Adrenal gland (tissue), 9 donors: ENCODE measurements at regions not wholly inside any gene's neighbourhood (a gene's known extent, or its start where the extent isn't known, plus 50 kb on each side); places are given as distances from the start of the nearest gene placed in this dataset.

ENCODE experiments used
- DNase-seq, 7 donors: peaks; one replicate each; pipeline ENCODE4 v3.0.0-alpha.2; 2019 to 2020
- H3K27ac ChIP-seq, 5 donors: fragments of 200-600 bp; sonication (generic) in 4 of 5; 1 replicate in 3 of 5; 2 replicates in 2 of 5; pipeline versions ENCODE4 v1.5.1 to v1.8.0; 2016 to 2020; ENCODE audit warnings: mild to moderate bottlenecking in 1 of 5
- H3K27me3 ChIP-seq: fragments of 200-600 bp; 2 replicates; pipeline ENCODE4 v1.8.0; 2021
- H3K36me3 ChIP-seq, 2 donors: fragments of 200-600 bp; replicated peaks in 1 of 2; 1 replicate in 1 of 2; 2 replicates in 1 of 2; pipeline versions ENCODE4 v1.5.1 to v1.8.0; 2018 to 2022
- H3K4me1 ChIP-seq, 2 donors: fragments of 200-600 bp; replicated peaks in 1 of 2; 1 replicate in 1 of 2; 2 replicates in 1 of 2; pipeline versions ENCODE4 v1.5.1 to v1.8.0; 2018 to 2021
- H3K4me3 ChIP-seq, 4 donors: fragments of 200-600 bp; sonication (generic) in 3 of 4; one replicate each; pipeline ENCODE4 v1.5.1; 2016 to 2018
- H3K9me3 ChIP-seq, 3 donors: fragments of 200-600 bp; sonication (generic) in 1 of 3; replicated peaks in 1 of 3; 1 replicate in 2 of 3; 2 replicates in 1 of 3; pipeline versions ENCODE4 v1.5.1 to v1.8.0; 2016 to 2021
- POLR2A ChIP-seq, 2 donors: fragments of 450-650 bp; IDR thresholded peaks; one replicate each; pipeline ENCODE4 v1.6.1; 2017; ENCODE audit warnings: antibody characterized with exemption in 2 of 2, mild to moderate bottlenecking in 2 of 2, moderate library complexity in 1 of 2
- WGBS, 4 donors: extraction: QIAGEN DNeasy Blood & Tissue Kit in 2 of 4; methylation state at CpG; one replicate each; pipeline versions ENCODE4 v1.1.5 to v1.1.7; 2013 to 2017; 5-methylcytosine and 5-hydroxymethylcytosine counted together
- intact Hi-C, 2 donors: fragments of 100-400 bp; cut with DNase I; formaldehyde crosslinking; loops; one replicate each; pipeline versions ENCODE4 v1.14.1 to v1.15.0; 2022 to 2023
- TF ChIP-seq, protein P1 (sequence below), 6 experiments: fragments of 450-650 bp in 4 of 6; fragments of 200-600 bp in 2 of 6; sonication (generic) in 1 of 6; IDR thresholded peaks; 1 replicate in 5 of 6; 2 replicates in 1 of 6; pipeline versions ENCODE4 v1.5.1 to v1.8.0; 2016 to 2021; ENCODE audit warnings: antibody characterized with exemption in 6 of 6, mild to moderate bottlenecking in 2 of 6, moderate library complexity in 1 of 6
- donor health status: healthy with polysubstance abuse.
- donor health status: Bipolar disorder and iron deficiency.
- donor health status: DM: yes; HTN: yes; CAD: no.
- donor health status: DM: no; HTN: no; CAD: no.
- donor health status: DM: no; HTN: no; CAD: no.

- H3K4me1 ChIP-seq = peaks cover 0 to 6% of the 10 kb centered on the region in 2 donors
- H3K27me3 ChIP-seq = no peaks in the 10 kb centered on the region
- WGBS, 4 donors = 77 to 83% (median 82%) methylated on average over 11 of the region's 11 CpGs
- H3K36me3 ChIP-seq = no peaks in the 10 kb centered on the region
- no peak overlapping the region for H3K4me3 ChIP-seq
- no peak overlapping the region for H3K27ac ChIP-seq
- TF ChIP-seq POLR2A (IDR thresholded peaks at IDR 0.05) = no peak
- TF ChIP-seq, protein P1, sequence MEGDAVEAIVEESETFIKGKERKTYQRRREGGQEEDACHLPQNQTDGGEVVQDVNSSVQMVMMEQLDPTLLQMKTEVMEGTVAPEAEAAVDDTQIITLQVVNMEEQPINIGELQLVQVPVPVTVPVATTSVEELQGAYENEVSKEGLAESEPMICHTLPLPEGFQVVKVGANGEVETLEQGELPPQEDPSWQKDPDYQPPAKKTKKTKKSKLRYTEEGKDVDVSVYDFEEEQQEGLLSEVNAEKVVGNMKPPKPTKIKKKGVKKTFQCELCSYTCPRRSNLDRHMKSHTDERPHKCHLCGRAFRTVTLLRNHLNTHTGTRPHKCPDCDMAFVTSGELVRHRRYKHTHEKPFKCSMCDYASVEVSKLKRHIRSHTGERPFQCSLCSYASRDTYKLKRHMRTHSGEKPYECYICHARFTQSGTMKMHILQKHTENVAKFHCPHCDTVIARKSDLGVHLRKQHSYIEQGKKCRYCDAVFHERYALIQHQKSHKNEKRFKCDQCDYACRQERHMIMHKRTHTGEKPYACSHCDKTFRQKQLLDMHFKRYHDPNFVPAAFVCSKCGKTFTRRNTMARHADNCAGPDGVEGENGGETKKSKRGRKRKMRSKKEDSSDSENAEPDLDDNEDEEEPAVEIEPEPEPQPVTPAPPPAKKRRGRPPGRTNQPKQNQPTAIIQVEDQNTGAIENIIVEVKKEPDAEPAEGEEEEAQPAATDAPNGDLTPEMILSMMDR (IDR thresholded peaks at IDR 0.05) = no peak
- H3K9me3 ChIP-seq = no peaks in the 10 kb centered on the region
- peak in 3 of 7 donors; percentile 9 to 42 (median 10) for DNase-seq
- intact Hi-C loops = loop anchor here in 1 of 2 donors (5.0 kb wide), 1 partner anchor 51 kb away; no protein-coding TSS in a partner anchor
These were observed 89.4 kb upstream of the SH3PXD2B start for GRCh38 chr5:172543484-172544298.

- intact Hi-C loops = loop anchor here in 1 of 2 donors (5.0 kb wide), 1 partner anchor 50 kb away; no protein-coding TSS in a partner anchor
- no peaks in the 10 kb centered on the region for H3K27me3 ChIP-seq
- 90 to 96% (median 93%) methylated on average over 8 to 13 of the region's 13 CpGs for WGBS, 4 donors
- H3K4me3 ChIP-seq = no peak overlapping the region
- no peak for TF ChIP-seq POLR2A (IDR thresholded peaks at IDR 0.05)
- TF ChIP-seq, protein P1 (IDR thresholded peaks at IDR 0.05) = no peak
- H3K27ac ChIP-seq = no peak overlapping the region
- peaks cover 0 to 6% of the 10 kb centered on the region in 2 donors for H3K4me1 ChIP-seq
- H3K36me3 ChIP-seq = no peaks in the 10 kb centered on the region
- peak in 2 of 7 donors; percentile 9 to 36 for DNase-seq
- H3K9me3 ChIP-seq = no peaks in the 10 kb centered on the region
These were observed 88.4 kb upstream of the SH3PXD2B start for GRCh38 chr5:172542651-172543131.

- no peaks in the 10 kb centered on the region for H3K27me3 ChIP-seq
- H3K9me3 ChIP-seq = no peaks in the 10 kb centered on the region
- 83 to 97% (median 88%) methylated on average over 3 of the region's 3 CpGs for WGBS, 4 donors
- intact Hi-C loops = loop anchor here in 1 of 2 donors (5.0 kb wide), 1 partner anchor 49 kb away; no protein-coding TSS in a partner anchor
- H3K36me3 ChIP-seq = no peaks in the 10 kb centered on the region
- H3K4me1 ChIP-seq = peaks cover 0 to 6% of the 10 kb centered on the region in 2 donors
- DNase-seq = peak in 1 of 7 donors; percentile 1
- no peak overlapping the region for H3K4me3 ChIP-seq
- TF ChIP-seq POLR2A (IDR thresholded peaks at IDR 0.05) = no peak
- TF ChIP-seq, protein P1 (IDR thresholded peaks at IDR 0.05) = no peak
- no peak overlapping the region for H3K27ac ChIP-seq
These were observed 87.4 kb upstream of the SH3PXD2B start for GRCh38 chr5:172541773-172542136.

DNA sequence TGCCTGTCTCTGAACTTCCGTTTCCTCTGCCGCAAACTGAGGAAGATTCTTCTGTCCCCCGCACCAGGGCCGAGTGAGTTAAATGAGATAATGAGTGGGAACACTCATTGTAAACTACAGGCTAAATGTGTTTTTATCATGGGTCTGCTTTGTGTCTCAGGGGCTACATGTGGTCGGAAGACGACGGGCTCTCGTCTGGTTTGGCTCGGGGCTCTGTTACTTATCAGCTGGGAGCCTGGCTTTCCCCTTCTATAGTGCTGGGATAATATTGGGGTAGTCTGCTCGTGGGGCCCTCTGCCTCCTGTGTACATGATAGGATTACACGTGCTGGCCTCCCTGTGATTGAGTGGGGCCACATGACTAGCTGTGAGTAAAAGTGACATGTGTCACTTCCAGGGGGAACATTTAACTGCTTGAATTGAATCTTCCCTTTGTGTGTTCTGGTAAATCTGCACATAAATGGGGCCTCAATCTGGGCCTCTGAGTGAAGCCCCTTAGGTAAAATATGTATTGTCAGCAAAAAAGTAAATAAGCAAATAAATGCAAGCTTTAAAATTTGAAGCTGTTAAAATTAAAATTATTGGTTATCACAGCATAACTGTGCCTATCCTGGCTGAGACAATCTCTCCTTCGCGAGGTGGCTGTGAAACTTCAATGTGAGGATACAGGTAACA is 86.9 kb upstream of the SH3PXD2B start:
- Histone ChIP-seq H3K36me3 (no peaks in the 10 kb centered on the region), H3K27me3 (no peaks in the 10 kb centered on the region), H3K27ac (no peak overlapping the region), H3K9me3 (no peaks in the 10 kb centered on the region), H3K4me1 (peaks cover 0 to 6% of the 10 kb centered on the region in 2 donors), H3K4me3 (no peak overlapping the region)
- DNase-seq = peak in 2 of 7 donors; percentile 13 to 53
- 55 to 76% (median 74%) methylated on average over 11 to 13 of the region's 13 CpGs for WGBS, 4 donors
- intact Hi-C loops = loop anchor here in 1 of 2 donors (5.0 kb wide), 1 partner anchor 49 kb away; no protein-coding TSS in a partner anchor
- TF ChIP-seq POLR2A (IDR thresholded peaks at IDR 0.05) = no peak
- TF ChIP-seq, protein P1 (IDR thresholded peaks at IDR 0.05) = no peak
